OCI-LY7 (cell line): ENCODE measurements at regions not wholly inside any gene's neighbourhood (a gene's known extent, or its start where the extent isn't known, plus 50 kb on each side); places are given as distances from the start of the nearest gene placed in this dataset.

Experiments used
- BruUV-seq: library from RNA; stranded (reverse); fragments of 400-500 nt; replicated peaks from 2 replicates; lab custom pipeline; 2021; lab: Mats Ljungman, UMichigan
- CTCF ChIA-PET: fragments of 300-600 bp; sonication (Branson Sonifier 250); formaldehyde crosslinking; loops from one replicate; lab custom pipeline; 2022; ENCODE audit warnings: antibody characterized with exemption; ENCODE audit not compliant: unreplicated experiment; lab: Charles Lee
- POLR2A ChIA-PET: fragments of 300-600 bp; sonication (Branson Sonifier 250); formaldehyde crosslinking; loops from one replicate; lab custom pipeline; 2022; ENCODE audit warnings: antibody characterized with exemption; lab: Charles Lee
- DNase-seq: peaks from one replicate; pipeline ENCODE4 v3.0.0-alpha.2; 2015; ENCODE audit warnings: low spot score
- H2AFZ ChIP-seq: fragments of 200-600 bp; sonication (generic), shearing (Covaris generic); 2 replicates; pipeline ENCODE4 v1.6.1; 2014; ENCODE audit warnings: mild to moderate bottlenecking, antibody characterized with exemption, low read length, moderate library complexity
- H3K27ac ChIP-seq: fragments of 200-600 bp; sonication (generic); 2 replicates; pipeline ENCODE4 v1.5.1; 2014; ENCODE audit warnings: mixed run types, low read depth, mild to moderate bottlenecking, moderate library complexity, low read length, inconsistent platforms; ENCODE audit not compliant: poor library complexity, severe bottlenecking
- H3K36me3 ChIP-seq: fragments of 200-600 bp; sonication (generic); 2 replicates; pipeline ENCODE4 v1.6.1; 2014; ENCODE audit warnings: mild to moderate bottlenecking, antibody characterized with exemption, low read length, moderate library complexity, mixed read lengths; ENCODE audit not compliant: insufficient read depth
- H3K4me1 ChIP-seq: fragments of 200-600 bp; sonication (generic); 2 replicates; pipeline ENCODE4 v1.5.1; 2014; ENCODE audit warnings: mild to moderate bottlenecking, low read length; ENCODE audit not compliant: insufficient read depth, poor library complexity, severe bottlenecking
- H3K4me2 ChIP-seq: fragments of 200-600 bp; sonication (generic); 2 replicates; pipeline ENCODE4 v1.6.1; 2014; ENCODE audit warnings: mild to moderate bottlenecking, low read length
- H3K4me3 ChIP-seq: fragments of 200-600 bp; sonication (generic); 2 replicates; pipeline ENCODE4 v1.5.1; 2014; ENCODE audit warnings: mild to moderate bottlenecking, low read depth, low read length; ENCODE audit not compliant: poor library complexity, severe bottlenecking
- H3K79me2 ChIP-seq: fragments of 200-600 bp; sonication (generic); 2 replicates; pipeline ENCODE4 v1.6.1; 2016; ENCODE audit warnings: low read depth, mild to moderate bottlenecking, low read length, moderate library complexity, mixed read lengths; ENCODE audit not compliant: insufficient read depth
- H3K9me2 ChIP-seq: fragments of 200-600 bp; sonication (generic); 2 replicates; pipeline ENCODE4 v1.6.1; 2016; ENCODE audit warnings: mild to moderate bottlenecking, low read length, mixed read lengths; ENCODE audit not compliant: insufficient read depth
- H3K9me3 ChIP-seq: fragments of 200-600 bp; sonication (generic); 2 replicates; pipeline ENCODE4 v1.6.1; 2014; ENCODE audit warnings: mild to moderate bottlenecking, mixed run types, low read length, mixed read lengths
- H4K20me1 ChIP-seq: fragments of 200-600 bp; sonication (generic); 2 replicates; pipeline ENCODE4 v1.6.1; 2014; ENCODE audit warnings: mild to moderate bottlenecking, antibody characterized with exemption, low read length, moderate library complexity, mixed read lengths; ENCODE audit not compliant: insufficient read depth
- EZH2phosphoT487 ChIP-seq: fragments of 200-600 bp; sonication (generic); IDR thresholded peaks from 2 replicates; pipeline ENCODE4 v1.6.1; 2018; ENCODE audit warnings: low read depth, borderline replicate concordance, mild to moderate bottlenecking, mixed run types, antibody characterized with exemption, low read length, moderate library complexity, mixed read lengths
- intact Hi-C: fragments of 100-400 bp; cut with micrococcal nuclease; formaldehyde crosslinking; loops from one replicate; pipeline ENCODE4 v1.10.0; 2022; ENCODE audit not compliant: unreplicated experiment
- TF ChIP-seq, protein P1 (sequence below): fragments of 200-600 bp; sonication (generic); conservative IDR thresholded peaks from 2 replicates; pipeline ENCODE4 v1.5.1; 2014; ENCODE audit warnings: mild to moderate bottlenecking, antibody characterized with exemption, low read length, moderate library complexity, mixed read lengths

DNA sequence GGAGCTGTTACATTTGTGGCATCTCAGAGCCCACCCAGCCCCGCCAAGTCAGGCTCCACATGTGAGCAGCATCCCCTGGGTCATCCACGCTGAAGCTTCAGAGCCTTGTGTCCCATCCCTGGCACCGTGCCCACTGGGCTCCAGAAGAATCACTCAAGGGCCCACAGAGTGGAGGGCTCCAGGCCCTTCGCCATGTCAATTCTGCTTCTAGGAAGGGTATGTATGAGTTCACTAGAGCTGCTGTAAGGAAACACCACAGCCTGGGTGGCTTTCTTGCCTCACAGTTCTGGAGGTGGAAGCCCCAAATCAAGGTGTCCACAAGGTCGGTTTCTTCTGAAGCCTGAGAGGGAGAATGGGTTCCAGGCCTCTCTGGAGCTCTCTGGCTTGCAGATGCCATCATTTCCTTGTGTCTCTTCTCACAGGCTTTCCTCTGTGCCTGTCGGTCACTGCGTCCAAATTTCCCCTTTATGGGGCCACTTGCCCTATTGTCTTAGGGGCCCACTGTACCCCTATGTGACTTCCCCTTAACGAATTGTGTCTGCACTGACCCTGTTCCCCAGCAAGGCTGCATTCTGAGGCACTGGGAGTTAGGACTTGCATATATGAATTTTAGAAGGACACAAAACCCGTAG is 1476.0 kb downstream of the TBC1D22A start:
- intact Hi-C loops = no loop called here
- TF ChIP-seq EZH2phosphoT487 = no peak
- TF ChIP-seq, protein P1, sequence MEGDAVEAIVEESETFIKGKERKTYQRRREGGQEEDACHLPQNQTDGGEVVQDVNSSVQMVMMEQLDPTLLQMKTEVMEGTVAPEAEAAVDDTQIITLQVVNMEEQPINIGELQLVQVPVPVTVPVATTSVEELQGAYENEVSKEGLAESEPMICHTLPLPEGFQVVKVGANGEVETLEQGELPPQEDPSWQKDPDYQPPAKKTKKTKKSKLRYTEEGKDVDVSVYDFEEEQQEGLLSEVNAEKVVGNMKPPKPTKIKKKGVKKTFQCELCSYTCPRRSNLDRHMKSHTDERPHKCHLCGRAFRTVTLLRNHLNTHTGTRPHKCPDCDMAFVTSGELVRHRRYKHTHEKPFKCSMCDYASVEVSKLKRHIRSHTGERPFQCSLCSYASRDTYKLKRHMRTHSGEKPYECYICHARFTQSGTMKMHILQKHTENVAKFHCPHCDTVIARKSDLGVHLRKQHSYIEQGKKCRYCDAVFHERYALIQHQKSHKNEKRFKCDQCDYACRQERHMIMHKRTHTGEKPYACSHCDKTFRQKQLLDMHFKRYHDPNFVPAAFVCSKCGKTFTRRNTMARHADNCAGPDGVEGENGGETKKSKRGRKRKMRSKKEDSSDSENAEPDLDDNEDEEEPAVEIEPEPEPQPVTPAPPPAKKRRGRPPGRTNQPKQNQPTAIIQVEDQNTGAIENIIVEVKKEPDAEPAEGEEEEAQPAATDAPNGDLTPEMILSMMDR = no peak
- no peak overlapping the region for H3K4me3 ChIP-seq
- no peaks in the 10 kb centered on the region for H3K79me2 ChIP-seq
- peaks cover 6% of the 10 kb centered on the region; the same call in 1 of the 2 replicates for H3K9me3 ChIP-seq
- no peak overlapping the region for H2AFZ ChIP-seq
- ChIA-PET CTCF (no interaction called here), POLR2A (no interaction called here)
- no peaks in the 10 kb centered on the region for H3K4me1 ChIP-seq
- no peak overlapping the region for H3K4me2 ChIP-seq
- no peaks in the 10 kb centered on the region for H3K36me3 ChIP-seq
- DNase-seq = no peak
- BruUV-seq = no TSS peak
- H3K9me2 ChIP-seq = no peaks in the 10 kb centered on the region
- H4K20me1 ChIP-seq = no peaks in the 10 kb centered on the region
- no peak overlapping the region for H3K27ac ChIP-seq

DNA sequence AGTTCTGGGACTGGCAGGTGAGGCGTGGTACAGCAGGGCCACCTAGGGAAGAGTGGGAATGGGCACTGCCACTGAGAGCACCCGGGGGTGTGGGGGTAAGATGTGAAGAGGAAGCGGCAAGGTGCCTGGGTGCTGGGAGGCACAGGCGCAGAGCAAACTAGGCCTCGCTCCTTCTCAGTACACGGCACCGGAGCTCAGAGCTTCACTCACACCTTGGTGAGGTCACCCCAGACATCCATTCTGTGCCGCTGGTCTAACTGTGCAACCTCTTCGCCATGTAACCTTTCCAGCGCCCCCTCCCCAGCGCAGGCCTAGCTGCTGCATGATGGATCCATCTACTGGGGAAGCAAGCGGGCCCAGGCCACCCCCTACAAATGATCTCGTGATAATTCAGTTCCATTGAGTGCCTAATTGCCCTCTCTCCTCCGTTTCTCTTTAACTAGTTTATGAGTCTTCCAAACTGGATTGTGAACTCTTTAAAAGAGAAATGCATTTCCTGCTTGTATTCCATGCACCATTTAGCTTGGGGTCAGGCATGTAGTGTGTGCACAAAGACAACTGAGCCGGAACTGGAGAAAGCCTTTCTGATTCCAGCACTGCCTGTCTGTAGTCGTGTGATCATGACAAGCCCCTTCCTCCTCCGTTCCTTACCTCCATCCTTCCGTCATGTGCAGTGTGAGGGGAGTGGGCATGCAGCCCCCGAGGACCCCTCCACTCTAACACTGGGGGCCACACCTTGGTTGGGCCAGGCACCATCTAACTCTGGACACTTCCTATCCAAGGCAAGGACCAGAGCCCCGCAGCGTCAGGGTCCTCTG is 1475.2 kb downstream of the TBC1D22A start:
- DNase-seq = no peak
- Histone ChIP-seq H3K4me3 (no peak overlapping the region), H3K9me3 (peaks cover 7% of the 10 kb centered on the region; the same call in 1 of the 2 replicates), H2AFZ (no peak overlapping the region), H3K4me2 (no peak overlapping the region), H3K9me2 (no peaks in the 10 kb centered on the region), H3K4me1 (no peaks in the 10 kb centered on the region), H4K20me1 (no peaks in the 10 kb centered on the region), H3K79me2 (no peaks in the 10 kb centered on the region), H3K27ac (no peak overlapping the region), H3K36me3 (no peaks in the 10 kb centered on the region)
- POLR2A ChIA-PET = no interaction called here
- CTCF ChIA-PET = no interaction called here
- TF ChIP-seq EZH2phosphoT487 = no peak
- TF ChIP-seq, protein P1 = no peak
- intact Hi-C loops = no loop called here
- BruUV-seq = no TSS peak

DNA sequence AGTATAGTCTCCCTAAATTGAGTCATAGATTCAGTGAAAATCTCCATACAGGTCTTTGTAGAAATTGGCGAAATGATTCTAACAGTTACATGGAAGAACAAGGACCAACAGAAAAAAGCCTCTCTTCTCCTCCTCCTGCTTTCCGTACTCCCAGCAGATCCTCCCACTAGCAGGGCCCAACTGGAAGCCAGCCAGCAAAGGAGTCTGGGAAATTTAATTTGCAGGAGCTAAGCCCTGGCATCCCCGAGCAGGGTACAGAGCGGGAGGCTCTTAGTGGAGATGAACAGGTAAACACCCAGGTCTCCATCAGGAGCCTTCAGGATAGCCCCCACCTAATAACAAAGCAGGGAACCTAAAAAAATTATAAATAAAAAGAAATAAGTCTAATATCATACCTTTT is 1473.8 kb downstream of the TBC1D22A start:
- no peak for TF ChIP-seq EZH2phosphoT487
- TF ChIP-seq, protein P1 = no peak
- no peaks in the 10 kb centered on the region for H4K20me1 ChIP-seq
- no peak overlapping the region for H3K4me3 ChIP-seq
- intact Hi-C loops = no loop called here
- no peak overlapping the region for H3K4me2 ChIP-seq
- no peaks in the 10 kb centered on the region for H3K79me2 ChIP-seq
- no peak overlapping the region for H3K27ac ChIP-seq
- CTCF ChIA-PET = no interaction called here
- POLR2A ChIA-PET = no interaction called here
- no peaks in the 10 kb centered on the region for H3K4me1 ChIP-seq
- no peak overlapping the region for H2AFZ ChIP-seq
- DNase-seq = no peak
- no peaks in the 10 kb centered on the region for H3K36me3 ChIP-seq
- peaks cover 16% of the 10 kb centered on the region; the same call in 1 of the 2 replicates for H3K9me3 ChIP-seq
- no TSS peak for BruUV-seq
- H3K9me2 ChIP-seq = no peaks in the 10 kb centered on the region
